HepG2 (cell line): ENCODE measurements at regions not wholly inside any gene's neighbourhood (a gene's known extent, or its start where the extent isn't known, plus 50 kb on each side); places are given as distances from the start of the nearest gene placed in this dataset.

Source experiments
- ATAC-seq: fragments of 200-7000 bp; cut with Tn5 transposase; 3 replicates; pipeline ENCODE4 v1.9.1; 2020; ENCODE audit warnings: mild to moderate bottlenecking, moderate library complexity
- BruUV-seq: library from RNA; stranded (reverse); fragments of 400-500 nt; replicated peaks from 2 replicates; lab custom pipeline; 2021; lab: Mats Ljungman, UMichigan
- CTCF ChIA-PET: fragments of 300-600 bp; formaldehyde crosslinking; extraction: SDS; loops from one replicate; lab custom pipeline; 2021; ENCODE audit warnings: low total read pairs, inconsistent platforms, low intra/inter-chr PET ratio; lab: Yijun Ruan, JAX
- POLR2A ChIA-PET: fragments of 350-600 bp; sonication (Branson Sonifier 250); formaldehyde crosslinking; loops from one replicate; lab custom pipeline; 2020; ENCODE audit warnings: antibody characterized with exemption, inconsistent platforms; lab: Yijun Ruan, JAX
- DNase-seq: peaks from one replicate; pipeline ENCODE4 v3.0.0-alpha.2; 2015; ENCODE audit warnings: low spot score
- FAIRE-seq: peaks from 3 replicates; lab custom pipeline; 2011; peaks lifted over from hg19 to GRCh38; lab: Jason Lieb, UNC
- H2AFZ ChIP-seq: one replicate; pipeline ENCODE4 v1.6.1; 2011; ENCODE audit warnings: low read length, inconsistent platforms
- H3K27ac ChIP-seq: fragments of 300-600 bp; 3 replicates; pipeline ENCODE4 v1.8.0; 2011; ENCODE audit warnings: mixed run types, mild to moderate bottlenecking, mixed read lengths, low read length, inconsistent platforms; ENCODE audit not compliant: insufficient read depth; ENCODE audit errors: extremely low read length
- H3K27me3 ChIP-seq, 2 experiments: fragments of 200-600 bp in 1 of 2; 2 replicates in 1 of 2; 3 replicates in 1 of 2; pipeline versions ENCODE4 v1.6.0 to v1.8.0; 2011; ENCODE audit warnings: low read length in 2 of 2, mild to moderate bottlenecking in 2 of 2, moderate library complexity in 2 of 2, inconsistent platforms in 1 of 2; ENCODE audit not compliant: insufficient read depth in 2 of 2, control insufficient read depth in 1 of 2
- H3K36me3 ChIP-seq, 2 experiments: fragments of 200-600 bp in 1 of 2; replicated peaks in 1 of 2; 2 replicates in 1 of 2; 3 replicates in 1 of 2; pipeline versions ENCODE4 v1.5.1 to v1.8.0; 2011; ENCODE audit warnings: low read length in 2 of 2, inconsistent platforms in 1 of 2; ENCODE audit not compliant: insufficient read depth in 2 of 2, control insufficient read depth in 1 of 2
- H3K4me1 ChIP-seq: 2 replicates; pipeline ENCODE4 v1.5.1; 2012; ENCODE audit warnings: low read length, inconsistent platforms; ENCODE audit not compliant: insufficient read depth
- H3K4me2 ChIP-seq: 2 replicates; pipeline ENCODE4 v1.6.0; 2011; ENCODE audit warnings: low read depth, low read length, inconsistent platforms
- H3K4me3 ChIP-seq, 3 experiments: fragments of 200-600 bp in 1 of 3; sonication (generic), shearing (Covaris generic) in 1 of 3; replicated peaks in 1 of 3; 2 replicates each; pipeline ENCODE4 v1.5.1; 2011 to 2016; ENCODE audit warnings: low read length in 3 of 3, inconsistent platforms in 2 of 3, low read depth in 2 of 3, mild to moderate bottlenecking in 2 of 3, control low read depth in 1 of 3, mixed read lengths in 1 of 3; ENCODE audit not compliant: insufficient read depth in 1 of 3
- H3K79me2 ChIP-seq: one replicate; pipeline ENCODE4 v1.6.1; 2011; ENCODE audit warnings: low read length, inconsistent platforms; ENCODE audit not compliant: insufficient read depth
- H3K9ac ChIP-seq: 2 replicates; pipeline ENCODE4 v1.6.0; 2011; ENCODE audit warnings: mild to moderate bottlenecking, low read depth, low read length, inconsistent platforms; ENCODE audit not compliant: insufficient read depth
- H3K9me3 ChIP-seq: 2 replicates; pipeline ENCODE4 v1.5.1; 2012; ENCODE audit warnings: mild to moderate bottlenecking, low read length
- H4K20me1 ChIP-seq: 2 replicates; pipeline ENCODE4 v1.6.0; 2011; ENCODE audit warnings: inconsistent platforms, mild to moderate bottlenecking, low read length, moderate library complexity; ENCODE audit not compliant: insufficient read depth
- ARID5B ChIP-seq: IDR thresholded peaks from 2 replicates; pipeline ENCODE4 v1.4.0; 2020; ENCODE audit warnings: mild to moderate bottlenecking, missing genetic modification reagents
- BATF2 ChIP-seq: sonication (generic); formaldehyde crosslinking; IDR thresholded peaks from 2 replicates; pipeline ENCODE4 v1.8.0; 2022; ENCODE audit warnings: mild to moderate bottlenecking, missing genetic modification reagents, moderate library complexity
- GPN1 ChIP-seq: sonication (generic); formaldehyde crosslinking; IDR thresholded peaks from 2 replicates; pipeline ENCODE4 v1.5.1; 2020; ENCODE audit warnings: missing genetic modification reagents, borderline replicate concordance
- POLR2AphosphoS5 ChIP-seq: IDR thresholded peaks from 2 replicates; pipeline ENCODE4 v1.6.1; 2012; ENCODE audit warnings: low read depth, low read length
- RAD51 ChIP-seq: fragments of 450-650 bp; IDR thresholded peaks from 2 replicates; pipeline ENCODE4 v1.6.1; 2016; ENCODE audit warnings: borderline replicate concordance
- SNAPC4 ChIP-seq: sonication (generic); formaldehyde crosslinking; IDR thresholded peaks from 2 replicates; pipeline ENCODE4 v1.4.0; 2020; ENCODE audit warnings: mild to moderate bottlenecking, missing genetic modification reagents
- TBX3 ChIP-seq: fragments of 450-650 bp; IDR thresholded peaks from 2 replicates; pipeline ENCODE4 v1.6.1; 2017; ENCODE audit warnings: antibody characterized with exemption, mild to moderate bottlenecking, inconsistent platforms, borderline replicate concordance
- XBP1 ChIP-seq: sonication (generic); formaldehyde crosslinking; IDR thresholded peaks from 2 replicates; pipeline ENCODE4 v1.5.0; 2020; ENCODE audit warnings: missing genetic modification reagents
- ZNF264 ChIP-seq: sonication (generic); formaldehyde crosslinking; IDR thresholded peaks from 2 replicates; pipeline ENCODE4 v1.4.0; 2020; ENCODE audit warnings: missing genetic modification reagents
- ZNF34 ChIP-seq: sonication (generic); formaldehyde crosslinking; IDR thresholded peaks from 2 replicates; pipeline ENCODE4 v1.4.0; 2020; ENCODE audit warnings: mild to moderate bottlenecking, missing genetic modification reagents, borderline replicate concordance
- ZNF597 ChIP-seq: sonication (generic); formaldehyde crosslinking; IDR thresholded peaks from 2 replicates; pipeline ENCODE4 v1.5.0; 2020; ENCODE audit warnings: missing genetic modification reagents
- ZSCAN9 ChIP-seq: IDR thresholded peaks from 2 replicates; pipeline ENCODE4 v1.6.1; 2016; ENCODE audit warnings: borderline replicate concordance
- WGBS: methylation state at CpG from one replicate; pipeline ENCODE4 v1.1.6; 2017; ENCODE audit warnings: low lambda C conversion rate; 5-methylcytosine and 5-hydroxymethylcytosine counted together
- in situ Hi-C: cut with HindIII; loops from 2 replicates; pipeline ENCODE4 v1.10.0; 2017; ENCODE audit warnings: low pct_unique_long_range_greater_than_20kb; ENCODE audit not compliant: extremely low pct_ligation_motif_present
- intact Hi-C: fragments of 100-400 bp; cut with micrococcal nuclease; formaldehyde crosslinking; loops from one replicate; pipeline ENCODE4 v1.10.0; 2022; ENCODE audit not compliant: unreplicated experiment

- TF ChIP-seq SNAPC4 (CRISPR knock-in tag) (no peak), RAD51 (no peak), ZNF264 (CRISPR knock-in tag) (no peak), GPN1 (CRISPR knock-in tag) (no peak), POLR2AphosphoS5 (no peak), XBP1 (CRISPR knock-in tag) (no peak)
These were observed 301.5 kb upstream of the ARRDC3 start (continued) for GRCh38 chr5:91684625-91685024.

GRCh38 chr5:91670563-91670962 is 287.4 kb upstream of the ARRDC3 start:
- Histone ChIP-seq H3K79me2 (no peaks in the 10 kb centered on the region), H3K4me3 (no peak overlapping the region), H3K4me1 (no peaks in the 10 kb centered on the region), H3K27me3 (0 out of 5 replicates have a peak, but pooled peaks cover 0 to 2% of the 10 kb centered on the region in 2 experiments), H3K27ac (no peak overlapping the region)
- ATAC-seq = no peak
- in situ Hi-C loops = no loop called here
- CTCF ChIA-PET = no interaction called here
- BruUV-seq = no TSS peak
- TF ChIP-seq ZNF34 (no peak), BATF2 (CRISPR knock-in tag) (no peak), ZSCAN9 (CRISPR knock-in tag) (no peak), TBX3 (no peak), ARID5B (no peak), ZNF597 (CRISPR knock-in tag) (no peak)
- TF ChIP-seq, all 625 proteins: peak for 0
- Histone ChIP-seq H3K36me3 (no peaks in the 10 kb centered on the region), H3K9ac (no peak overlapping the region), H3K9me3 (no peaks in the 10 kb centered on the region), H2AFZ (no peak overlapping the region), H3K4me2 (no peak overlapping the region), H4K20me1 (no peaks in the 10 kb centered on the region)
- WGBS = 0% methylated on average over 4 of the region's 4 CpGs
- POLR2A ChIA-PET = no interaction called here
- DNase-seq (no peak), FAIRE-seq (no peak)
- intact Hi-C loops = no loop called here
